GM12878 (cell line): ENCODE measurements at regions not wholly inside any gene's neighbourhood (a gene's known extent, or its start where the extent isn't known, plus 50 kb on each side); places are given as distances from the start of the nearest gene placed in this dataset.
A peak's percentile ranks its signal among the peaks of the same experiment; 100 is the strongest.

ENCODE experiments used
- ATAC-seq: fragments of 200-7000 bp; cut with Tn5 transposase; 3 replicates; pipeline ENCODE4 v1.9.1; 2020; ENCODE audit warnings: mild to moderate bottlenecking, moderate library complexity
- BruUV-seq: library from RNA; stranded (reverse); fragments of 400-500 nt; replicated peaks from 2 replicates; lab custom pipeline; 2021; lab: Mats Ljungman, UMichigan
- CTCF ChIA-PET: fragments of 300-600 bp; sonication (Branson Sonifier 250); formaldehyde crosslinking; extraction: SDS; loops from one replicate; lab custom pipeline; 2021; ENCODE audit warnings: inconsistent platforms; lab: Yijun Ruan, JAX
- POLR2A ChIA-PET: fragments of 350-600 bp; formaldehyde crosslinking; extraction: SDS; loops from one replicate; lab custom pipeline; 2021; ENCODE audit warnings: inconsistent platforms; lab: Charles Lee
- RAD21 ChIA-PET: fragments of 300-600 bp; sonication (Branson Sonifier 250); formaldehyde crosslinking; loops from one replicate; lab custom pipeline; 2023; ENCODE audit warnings: antibody characterized with exemption; ENCODE audit not compliant: unreplicated experiment; lab: Charles Lee
- SMC1A ChIA-PET: fragments of 300-600 bp; sonication (Branson Sonifier 250); formaldehyde crosslinking; loops from one replicate; lab custom pipeline; 2023; ENCODE audit not compliant: unreplicated experiment, uncharacterized antibody; lab: Charles Lee
- DNase-seq: peaks from one replicate; pipeline ENCODE4 v3.0.0-alpha.2; 2011; ENCODE audit warnings: low read depth, low spot score
- FAIRE-seq: peaks from 3 replicates; lab custom pipeline; 2011; peaks lifted over from hg19 to GRCh38; lab: Jason Lieb, UNC
- H2AFZ ChIP-seq: 2 replicates; pipeline ENCODE4 v1.6.0; 2011; ENCODE audit warnings: low read depth, low read length, control low read depth; ENCODE audit not compliant: control insufficient read depth
- H3K27ac ChIP-seq: 2 replicates; pipeline ENCODE4 v1.5.1; 2011; ENCODE audit warnings: control low read depth; ENCODE audit not compliant: control insufficient read depth, insufficient read depth
- H3K27me3 ChIP-seq, 2 experiments: replicated peaks in 1 of 2; 2 replicates each; pipeline versions ENCODE4 v1.6.0 to v1.6.1; 2011; ENCODE audit warnings: low read length in 1 of 2; ENCODE audit not compliant: control insufficient read depth in 2 of 2, insufficient read depth in 2 of 2
- H3K36me3 ChIP-seq, 2 experiments: 2 replicates each; pipeline ENCODE4 v1.5.1; 2011; ENCODE audit warnings: low read length in 1 of 2; ENCODE audit not compliant: control insufficient read depth in 2 of 2, insufficient read depth in 2 of 2
- H3K4me1 ChIP-seq: 2 replicates; pipeline ENCODE4 v1.6.1; 2011; ENCODE audit warnings: mild to moderate bottlenecking, low read length, moderate library complexity, mixed read lengths; ENCODE audit not compliant: control insufficient read depth, insufficient read depth
- H3K4me2 ChIP-seq: 2 replicates; pipeline ENCODE4 v1.6.0; 2011; ENCODE audit warnings: control low read depth; ENCODE audit not compliant: control insufficient read depth, insufficient read depth
- H3K4me3 ChIP-seq: fragments of 200-600 bp; sonication (generic); 2 replicates; pipeline ENCODE4 v1.5.1; 2016
- H3K79me2 ChIP-seq: 2 replicates; pipeline ENCODE4 v1.6.0; 2011; ENCODE audit warnings: low read length; ENCODE audit not compliant: control insufficient read depth, insufficient read depth
- H3K9ac ChIP-seq: 2 replicates; pipeline ENCODE4 v1.8.0; 2011; ENCODE audit warnings: low read length, control low read depth, mixed read lengths; ENCODE audit not compliant: control insufficient read depth, insufficient read depth
- H3K9me3 ChIP-seq: replicated peaks from 3 replicates; pipeline ENCODE4 v1.5.1; 2011; ENCODE audit warnings: mild to moderate bottlenecking, low read length; ENCODE audit not compliant: control insufficient read depth, insufficient read depth
- H4K20me1 ChIP-seq: 2 replicates; pipeline ENCODE4 v1.6.0; 2011; ENCODE audit not compliant: control insufficient read depth, insufficient read depth
- ATF7 ChIP-seq: fragments of 450-650 bp; IDR thresholded peaks from 2 replicates; pipeline ENCODE4 v1.6.1; 2016; ENCODE audit warnings: low read depth, mild to moderate bottlenecking
- CBX3 ChIP-seq: fragments of 200-600 bp; sonication (generic); IDR thresholded peaks from 2 replicates; pipeline ENCODE4 v1.6.1; 2016; ENCODE audit warnings: low read depth, borderline replicate concordance
- JUNB ChIP-seq: IDR thresholded peaks from 2 replicates; pipeline ENCODE4 v1.6.1; 2016; ENCODE audit warnings: antibody characterized with exemption, mild to moderate bottlenecking
- SPI1 ChIP-seq: IDR thresholded peaks from 2 replicates; pipeline ENCODE4 v1.6.1; 2011; ENCODE audit warnings: low read depth, mild to moderate bottlenecking, low read length, moderate library complexity, borderline replicate concordance; ENCODE audit not compliant: insufficient read depth
- SREBF2 ChIP-seq: IDR thresholded peaks from 2 replicates; pipeline ENCODE4 v1.6.1; 2012; ENCODE audit warnings: mild to moderate bottlenecking, low read length
- SUPT20H ChIP-seq: IDR thresholded peaks from 2 replicates; pipeline ENCODE4 v1.6.1; 2011; ENCODE audit warnings: low read depth, mild to moderate bottlenecking, low read length, moderate library complexity, borderline replicate concordance; ENCODE audit not compliant: control insufficient read depth
- WGBS: methylation state at CpG from one replicate; pipeline ENCODE4 v1.1.6; 2016; ENCODE audit warnings: low lambda C conversion rate; ENCODE audit not compliant: insufficient replicate concordance, insufficient coverage; ENCODE audit errors: missing lambda C conversion rate; 5-methylcytosine and 5-hydroxymethylcytosine counted together
- in situ Hi-C: fragments of 300-500 bp; cut with MboI; formaldehyde crosslinking; loops from 9 replicates; pipeline ENCODE4 v1.14.3; 2018; ENCODE audit warnings: mixed read lengths
- intact Hi-C: fragments of 100-400 bp; cut with micrococcal nuclease; formaldehyde crosslinking; loops from one replicate; pipeline ENCODE4 v1.14.2; 2022; ENCODE audit not compliant: unreplicated experiment

DNA sequence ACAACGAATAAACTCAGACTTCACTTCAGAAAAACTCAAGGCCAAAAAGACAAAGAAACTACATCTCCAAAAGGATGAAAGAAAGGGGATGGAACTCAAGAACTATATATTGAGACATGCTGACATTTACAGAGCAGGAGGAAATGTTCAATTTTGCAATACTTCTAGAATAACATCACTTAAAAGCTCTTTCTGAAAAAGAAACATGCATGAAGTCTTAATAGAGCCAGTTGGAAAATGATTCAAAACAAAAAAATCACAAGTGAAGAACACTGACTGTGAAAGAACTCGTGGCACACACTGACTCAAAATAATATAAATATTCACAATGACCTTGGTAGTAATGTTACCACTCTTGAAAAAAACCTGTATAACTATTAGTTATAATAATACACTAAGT lies 267.8 kb upstream of the NREP start:
- no peak overlapping the region for H3K9ac ChIP-seq
- CTCF ChIA-PET, result interaction anchor here (1.4 kb wide), 3 partner anchors 10 to 286 kb away, joined by 3 to 6 read pairs (median 3); no protein-coding TSS in a partner anchor
- DNase-seq, result no peak
- no peaks in the 10 kb centered on the region for H3K27me3 ChIP-seq
- H3K4me3 ChIP-seq, result no peak overlapping the region
- no peaks in the 10 kb centered on the region for H3K4me1 ChIP-seq
- H4K20me1 ChIP-seq, result no peaks in the 10 kb centered on the region
- no peak overlapping the region for H3K27ac ChIP-seq
- RAD21 ChIA-PET, result interaction anchor here (1.0 to 1.2 kb wide), 3 partner anchors 81 to 171 kb away, joined by 3 to 4 read pairs (median 3); no protein-coding TSS in a partner anchor
- no peak overlapping the region for H2AFZ ChIP-seq
- in situ Hi-C loops (no loop called here), intact Hi-C loops (loop anchor here (5.0 kb wide), 1 partner anchor 93 kb away; no protein-coding TSS in a partner anchor)
- TF ChIP-seq JUNB, result peak; percentile 19; the same call in 1 of the 2 replicates
- TF ChIP-seq SREBF2, result no peak
- H3K36me3 ChIP-seq, result no peaks in the 10 kb centered on the region
- SMC1A ChIA-PET, result interaction anchor here (1.0 to 4.0 kb wide), 12 partner anchors 10 to 122 kb away, joined by 3 to 23 read pairs (median 4); no protein-coding TSS in a partner anchor
- H3K79me2 ChIP-seq, result no peaks in the 10 kb centered on the region
- no peak for FAIRE-seq
- no peak overlapping the region for H3K4me2 ChIP-seq
- no TSS peak for BruUV-seq
- POLR2A ChIA-PET, result no interaction called here
- peak; percentile 36 for ATAC-seq
- no peaks in the 10 kb centered on the region; the same call in 2 of the 3 replicates for H3K9me3 ChIP-seq
- WGBS, result 17% methylated on average over 2 of the region's 2 CpGs

DNA sequence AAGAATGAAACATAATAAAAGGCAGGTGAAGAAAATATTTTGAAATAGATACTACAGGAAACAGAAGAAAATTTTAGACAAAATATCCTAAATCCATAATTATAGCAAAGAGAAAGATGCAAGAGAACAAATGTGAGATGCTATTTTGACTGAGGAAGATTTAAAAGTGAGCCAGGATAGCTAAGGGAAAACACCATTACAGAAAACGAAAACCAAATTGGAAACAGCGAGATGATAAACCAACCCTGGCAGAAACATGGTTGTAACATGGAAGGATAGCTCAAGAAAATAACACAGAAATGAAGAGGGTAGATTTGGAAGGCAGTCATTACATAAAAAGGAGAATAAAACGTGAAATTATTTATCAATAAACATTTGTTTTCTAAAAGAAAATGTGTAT lies 267.2 kb upstream of the NREP start:
- POLR2A ChIA-PET, result no interaction called here
- no TSS peak for BruUV-seq
- H3K4me1 ChIP-seq, result no peaks in the 10 kb centered on the region
- no peak for ATAC-seq
- H3K4me3 ChIP-seq, result no peak overlapping the region
- H3K79me2 ChIP-seq, result no peaks in the 10 kb centered on the region
- in situ Hi-C loops (no loop called here), intact Hi-C loops (loop anchor here (5.0 kb wide), 1 partner anchor 93 kb away; no protein-coding TSS in a partner anchor)
- CTCF ChIA-PET, result interaction anchor here (0.6 to 1.4 kb wide), 5 partner anchors 15 to 492 kb away, joined by 3 read pairs; no protein-coding TSS in a partner anchor
- no peak overlapping the region for H2AFZ ChIP-seq
- RAD21 ChIA-PET, result interaction anchor here (0.8 to 1.2 kb wide), 4 partner anchors 81 to 267 kb away, joined by 3 to 4 read pairs (median 3); no protein-coding TSS in a partner anchor
- no peaks in the 10 kb centered on the region for H3K27me3 ChIP-seq
- SMC1A ChIA-PET, result interaction anchor here (0.8 to 4.0 kb wide), 17 partner anchors 9 to 769 kb away, joined by 3 to 23 read pairs (median 3); no protein-coding TSS in a partner anchor
- no peaks in the 10 kb centered on the region for H3K36me3 ChIP-seq
- 2% methylated on average over 3 of the region's 3 CpGs for WGBS
- no peak for TF ChIP-seq ATF7
- TF ChIP-seq JUNB, result peak; percentile 68
- TF ChIP-seq SUPT20H, result no peak
- no peak for TF ChIP-seq CBX3
- TF ChIP-seq SPI1, result no peak
- H3K4me2 ChIP-seq, result no peak overlapping the region; the same call in 1 of the 2 replicates
- no peaks in the 10 kb centered on the region; the same call in 2 of the 3 replicates for H3K9me3 ChIP-seq
- no peak for DNase-seq
- no peaks in the 10 kb centered on the region for H4K20me1 ChIP-seq
- no peak overlapping the region for H3K9ac ChIP-seq
- FAIRE-seq, result no peak
- no peak overlapping the region for H3K27ac ChIP-seq
